ENCODE measurements at regions not wholly inside any gene's neighbourhood (a gene's known extent, or its start where the extent isn't known, plus 50 kb on each side); places are given as distances from the start of the nearest gene placed in this dataset.

DNA sequence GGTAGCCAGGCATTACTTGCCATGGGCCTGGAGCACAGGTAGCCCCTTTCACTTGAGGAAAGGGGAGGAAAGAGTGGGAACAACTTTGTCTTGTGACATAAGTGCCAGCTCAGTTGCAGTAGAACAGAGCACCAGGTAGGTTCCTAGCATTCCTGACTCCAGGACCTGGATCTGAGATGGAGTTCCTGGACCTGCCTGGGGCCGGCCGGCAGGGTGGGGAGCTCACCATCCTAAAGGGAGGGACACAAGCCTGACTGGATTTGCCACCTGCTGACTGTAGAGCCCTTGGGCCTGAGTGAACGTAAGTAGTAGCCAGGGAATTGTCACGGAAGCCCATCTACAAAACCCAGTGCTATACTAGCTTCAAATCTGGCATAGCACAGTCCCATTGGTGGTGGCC lies 653.3 kb upstream of the CDH6 start:
- H3K9me2 ChIP-seq (ENCODE audit: insufficient read depth): no peaks in the 10 kb centered on the region
- no peaks in the 10 kb centered on the region for H3K4me1 ChIP-seq (ENCODE audit: insufficient read depth)
- no peaks in the 10 kb centered on the region for H3K9me3 Mint-ChIP-seq
- no peak for ATAC-seq
- DNase-seq (ENCODE audit: low spot score): no peak
- no peak overlapping the region for H3K27ac Mint-ChIP-seq
- no peak overlapping the region for H3K4me3 ChIP-seq
- no peak for TF ChIP-seq POLR2AphosphoS5 (IDR thresholded peaks at IDR 0.05; ENCODE audit: low read depth)
- TF ChIP-seq, protein P1, sequence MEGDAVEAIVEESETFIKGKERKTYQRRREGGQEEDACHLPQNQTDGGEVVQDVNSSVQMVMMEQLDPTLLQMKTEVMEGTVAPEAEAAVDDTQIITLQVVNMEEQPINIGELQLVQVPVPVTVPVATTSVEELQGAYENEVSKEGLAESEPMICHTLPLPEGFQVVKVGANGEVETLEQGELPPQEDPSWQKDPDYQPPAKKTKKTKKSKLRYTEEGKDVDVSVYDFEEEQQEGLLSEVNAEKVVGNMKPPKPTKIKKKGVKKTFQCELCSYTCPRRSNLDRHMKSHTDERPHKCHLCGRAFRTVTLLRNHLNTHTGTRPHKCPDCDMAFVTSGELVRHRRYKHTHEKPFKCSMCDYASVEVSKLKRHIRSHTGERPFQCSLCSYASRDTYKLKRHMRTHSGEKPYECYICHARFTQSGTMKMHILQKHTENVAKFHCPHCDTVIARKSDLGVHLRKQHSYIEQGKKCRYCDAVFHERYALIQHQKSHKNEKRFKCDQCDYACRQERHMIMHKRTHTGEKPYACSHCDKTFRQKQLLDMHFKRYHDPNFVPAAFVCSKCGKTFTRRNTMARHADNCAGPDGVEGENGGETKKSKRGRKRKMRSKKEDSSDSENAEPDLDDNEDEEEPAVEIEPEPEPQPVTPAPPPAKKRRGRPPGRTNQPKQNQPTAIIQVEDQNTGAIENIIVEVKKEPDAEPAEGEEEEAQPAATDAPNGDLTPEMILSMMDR (conservative IDR thresholded peaks at IDR 0.05; ENCODE audit: low read depth in 2 of 2): no peak
- H3K4me2 ChIP-seq: no peak overlapping the region
- H3K27me3 Mint-ChIP-seq (ENCODE audit: insufficient read depth, low read depth, poor library complexity): peaks cover 2% of the 10 kb centered on the region
- H4K20me1 ChIP-seq (replicated peaks; ENCODE audit: insufficient read depth): no peaks in the 10 kb centered on the region
- H3K4me1 Mint-ChIP-seq: peaks cover 3% of the 10 kb centered on the region; the same call in 2 of the 3 replicates
- no peaks in the 10 kb centered on the region for H3K27me3 ChIP-seq (ENCODE audit: insufficient read depth)
- no peak overlapping the region for H3K4me3 Mint-ChIP-seq
- no peaks in the 10 kb centered on the region for H3F3A ChIP-seq (replicated peaks; ENCODE audit: low read depth)
- no peaks in the 10 kb centered on the region for H3K79me2 ChIP-seq (replicated peaks; ENCODE audit: insufficient read depth)
- no peaks in the 10 kb centered on the region for H3K36me3 ChIP-seq (ENCODE audit: insufficient read depth)
- no peak overlapping the region for H2AFZ ChIP-seq
- no peaks in the 10 kb centered on the region for H3K36me3 Mint-ChIP-seq (ENCODE audit: low read depth)
- H3K27ac ChIP-seq (ENCODE audit: low read depth): no peak overlapping the region

DNA sequence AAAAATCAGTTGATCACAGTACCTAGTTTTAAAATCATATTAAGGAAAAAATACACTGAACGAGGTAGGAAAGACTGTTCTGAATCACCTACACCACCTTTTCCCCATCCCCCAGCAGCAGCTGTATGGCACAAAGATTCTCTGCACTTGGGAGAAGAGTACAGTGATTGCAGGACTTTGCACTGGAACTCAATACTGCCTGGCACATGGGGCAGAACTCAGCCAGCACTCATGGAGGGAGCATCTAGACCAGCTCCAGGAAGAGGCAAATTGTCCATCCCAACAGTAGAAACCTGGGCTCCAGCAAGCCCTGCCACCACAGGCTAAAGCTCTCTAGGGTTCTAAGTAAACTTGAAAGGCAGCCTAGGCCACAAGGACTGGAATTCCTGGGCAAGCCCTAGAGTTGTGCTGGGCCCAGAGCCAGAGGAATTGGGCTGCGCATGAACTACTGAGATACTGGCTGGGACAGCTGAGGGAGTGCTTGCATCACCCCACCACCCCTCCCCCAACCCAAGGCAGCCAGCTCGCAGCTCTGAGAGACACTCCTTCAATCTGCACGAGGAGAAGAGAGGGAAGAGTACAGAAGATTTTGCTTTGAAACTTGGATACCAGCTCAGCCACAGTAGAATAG lies 654.4 kb upstream of the CDH6 start:
- H3K4me3 Mint-ChIP-seq: no peak overlapping the region
- H3K27me3 Mint-ChIP-seq (ENCODE audit: insufficient read depth, low read depth, poor library complexity): peaks cover 2% of the 10 kb centered on the region
- Histone ChIP-seq H4K20me1 (replicated peaks; ENCODE audit: insufficient read depth) (no peaks in the 10 kb centered on the region), H3K27me3 (ENCODE audit: insufficient read depth) (no peaks in the 10 kb centered on the region), H3K79me2 (replicated peaks; ENCODE audit: insufficient read depth) (no peaks in the 10 kb centered on the region), H3K27ac (ENCODE audit: low read depth) (no peak overlapping the region), H3K4me2 (no peak overlapping the region), H3K4me1 (ENCODE audit: insufficient read depth) (no peaks in the 10 kb centered on the region), H3K4me3 (no peak overlapping the region), H3K9me2 (ENCODE audit: insufficient read depth) (no peaks in the 10 kb centered on the region), H3F3A (replicated peaks; ENCODE audit: low read depth) (no peaks in the 10 kb centered on the region), H3K36me3 (ENCODE audit: insufficient read depth) (no peaks in the 10 kb centered on the region), H2AFZ (peak overlapping the region; percentile 72)
- H3K9me3 Mint-ChIP-seq: no peaks in the 10 kb centered on the region
- TF ChIP-seq, protein P2, sequence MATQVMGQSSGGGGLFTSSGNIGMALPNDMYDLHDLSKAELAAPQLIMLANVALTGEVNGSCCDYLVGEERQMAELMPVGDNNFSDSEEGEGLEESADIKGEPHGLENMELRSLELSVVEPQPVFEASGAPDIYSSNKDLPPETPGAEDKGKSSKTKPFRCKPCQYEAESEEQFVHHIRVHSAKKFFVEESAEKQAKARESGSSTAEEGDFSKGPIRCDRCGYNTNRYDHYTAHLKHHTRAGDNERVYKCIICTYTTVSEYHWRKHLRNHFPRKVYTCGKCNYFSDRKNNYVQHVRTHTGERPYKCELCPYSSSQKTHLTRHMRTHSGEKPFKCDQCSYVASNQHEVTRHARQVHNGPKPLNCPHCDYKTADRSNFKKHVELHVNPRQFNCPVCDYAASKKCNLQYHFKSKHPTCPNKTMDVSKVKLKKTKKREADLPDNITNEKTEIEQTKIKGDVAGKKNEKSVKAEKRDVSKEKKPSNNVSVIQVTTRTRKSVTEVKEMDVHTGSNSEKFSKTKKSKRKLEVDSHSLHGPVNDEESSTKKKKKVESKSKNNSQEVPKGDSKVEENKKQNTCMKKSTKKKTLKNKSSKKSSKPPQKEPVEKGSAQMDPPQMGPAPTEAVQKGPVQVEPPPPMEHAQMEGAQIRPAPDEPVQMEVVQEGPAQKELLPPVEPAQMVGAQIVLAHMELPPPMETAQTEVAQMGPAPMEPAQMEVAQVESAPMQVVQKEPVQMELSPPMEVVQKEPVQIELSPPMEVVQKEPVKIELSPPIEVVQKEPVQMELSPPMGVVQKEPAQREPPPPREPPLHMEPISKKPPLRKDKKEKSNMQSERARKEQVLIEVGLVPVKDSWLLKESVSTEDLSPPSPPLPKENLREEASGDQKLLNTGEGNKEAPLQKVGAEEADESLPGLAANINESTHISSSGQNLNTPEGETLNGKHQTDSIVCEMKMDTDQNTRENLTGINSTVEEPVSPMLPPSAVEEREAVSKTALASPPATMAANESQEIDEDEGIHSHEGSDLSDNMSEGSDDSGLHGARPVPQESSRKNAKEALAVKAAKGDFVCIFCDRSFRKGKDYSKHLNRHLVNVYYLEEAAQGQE (IDR thresholded peaks at IDR 0.05; ENCODE audit: unreplicated experiment): no peak
- no peak for TF ChIP-seq JUNB (IDR thresholded peaks at IDR 0.05; ENCODE audit: unreplicated experiment)
- TF ChIP-seq ZNF114 (CRISPR knock-in tag; IDR thresholded peaks at IDR 0.05): no peak
- TF ChIP-seq NANOG (IDR thresholded peaks at IDR 0.05; ENCODE audit: borderline replicate concordance): no peak
- TF ChIP-seq POLR2AphosphoS5 (IDR thresholded peaks at IDR 0.05; ENCODE audit: low read depth): no peak
- TF ChIP-seq STAT1 (IDR thresholded peaks at IDR 0.05; ENCODE audit: unreplicated experiment): no peak
- DNase-seq (ENCODE audit: low spot score) (peak; percentile 12), ATAC-seq (peak; percentile 54)
- H3K4me1 Mint-ChIP-seq: peaks cover 3% of the 10 kb centered on the region; the same call in 2 of the 3 replicates
- no peak overlapping the region; the same call in 1 of the 2 replicates for H3K27ac Mint-ChIP-seq
- H3K36me3 Mint-ChIP-seq (ENCODE audit: low read depth): no peaks in the 10 kb centered on the region

Data from GM23338 (cell line).